ENCODE measurements at regions not wholly inside any gene's neighbourhood (a gene's known extent, or its start where the extent isn't known, plus 50 kb on each side); places are given as distances from the start of the nearest gene placed in this dataset.

DNA sequence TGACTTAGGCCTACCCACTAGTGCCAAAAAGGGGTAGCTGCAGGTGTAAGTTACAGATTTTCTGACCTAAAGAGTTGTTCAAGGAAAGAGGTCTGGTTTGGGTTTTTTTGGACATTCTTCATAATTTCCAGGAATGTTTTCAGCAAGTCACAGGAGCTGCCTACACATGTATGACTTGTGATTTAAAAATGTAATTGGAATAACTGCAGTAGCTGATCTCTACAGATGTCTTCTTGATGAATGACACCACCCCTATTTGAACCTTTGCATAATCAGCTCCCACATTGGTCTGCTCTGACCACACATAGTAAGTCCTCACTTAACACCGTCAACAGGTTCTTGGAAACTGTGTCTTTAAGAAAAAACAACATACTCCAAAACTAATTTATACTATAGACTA lies 481.4 kb downstream of the RASEF start:
- DNase-seq (ENCODE audit: low spot score): no peak
- TF ChIP-seq, protein P1, sequence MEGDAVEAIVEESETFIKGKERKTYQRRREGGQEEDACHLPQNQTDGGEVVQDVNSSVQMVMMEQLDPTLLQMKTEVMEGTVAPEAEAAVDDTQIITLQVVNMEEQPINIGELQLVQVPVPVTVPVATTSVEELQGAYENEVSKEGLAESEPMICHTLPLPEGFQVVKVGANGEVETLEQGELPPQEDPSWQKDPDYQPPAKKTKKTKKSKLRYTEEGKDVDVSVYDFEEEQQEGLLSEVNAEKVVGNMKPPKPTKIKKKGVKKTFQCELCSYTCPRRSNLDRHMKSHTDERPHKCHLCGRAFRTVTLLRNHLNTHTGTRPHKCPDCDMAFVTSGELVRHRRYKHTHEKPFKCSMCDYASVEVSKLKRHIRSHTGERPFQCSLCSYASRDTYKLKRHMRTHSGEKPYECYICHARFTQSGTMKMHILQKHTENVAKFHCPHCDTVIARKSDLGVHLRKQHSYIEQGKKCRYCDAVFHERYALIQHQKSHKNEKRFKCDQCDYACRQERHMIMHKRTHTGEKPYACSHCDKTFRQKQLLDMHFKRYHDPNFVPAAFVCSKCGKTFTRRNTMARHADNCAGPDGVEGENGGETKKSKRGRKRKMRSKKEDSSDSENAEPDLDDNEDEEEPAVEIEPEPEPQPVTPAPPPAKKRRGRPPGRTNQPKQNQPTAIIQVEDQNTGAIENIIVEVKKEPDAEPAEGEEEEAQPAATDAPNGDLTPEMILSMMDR (IDR thresholded peaks at IDR 0.05; ENCODE audit: extremely low read depth, missing control alignments): no peak

DNA sequence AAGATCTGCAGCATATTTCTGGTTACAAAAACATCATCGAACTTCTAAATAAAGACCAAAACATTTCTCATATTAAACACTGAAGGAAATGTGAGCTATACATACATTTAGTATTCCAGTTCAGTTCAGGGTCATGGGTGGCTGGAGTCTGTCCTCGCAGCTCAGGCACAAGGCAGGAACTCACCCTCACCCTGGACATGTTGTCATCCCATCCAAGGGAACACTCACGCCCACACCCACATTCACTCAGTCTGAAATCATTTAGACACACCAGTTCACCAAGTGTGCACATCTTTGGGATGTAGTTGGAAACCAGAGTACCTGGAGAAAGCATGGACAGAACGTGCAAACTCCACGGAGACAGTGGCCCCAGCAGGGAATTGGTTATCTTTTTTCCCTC lies 481.0 kb downstream of the RASEF start:
- TF ChIP-seq, protein P1 (IDR thresholded peaks at IDR 0.05; ENCODE audit: extremely low read depth, missing control alignments): no peak
- DNase-seq (ENCODE audit: low spot score): no peak

DNA sequence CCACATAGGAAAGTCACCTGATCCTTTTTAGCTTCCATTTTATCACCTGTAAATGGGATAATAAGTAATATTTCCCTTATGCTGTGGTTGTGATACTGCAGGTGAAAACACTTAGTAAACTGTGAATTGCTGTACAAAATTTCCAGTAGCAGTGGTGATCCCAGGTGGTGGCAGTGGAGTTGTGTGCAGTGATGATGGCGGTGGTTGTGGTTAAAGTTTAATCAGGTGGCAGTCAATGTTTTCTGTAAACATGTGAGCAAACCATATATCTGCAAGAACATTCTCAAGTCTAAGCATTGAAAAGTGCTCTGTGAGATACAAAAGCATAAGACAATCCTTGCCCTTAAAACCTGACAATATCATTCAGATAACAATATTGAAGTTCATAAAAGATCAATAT lies 480.2 kb downstream of the RASEF start:
- no peak for DNase-seq (ENCODE audit: low spot score)
- TF ChIP-seq, protein P1 (IDR thresholded peaks at IDR 0.05; ENCODE audit: extremely low read depth, missing control alignments): no peak

DNA sequence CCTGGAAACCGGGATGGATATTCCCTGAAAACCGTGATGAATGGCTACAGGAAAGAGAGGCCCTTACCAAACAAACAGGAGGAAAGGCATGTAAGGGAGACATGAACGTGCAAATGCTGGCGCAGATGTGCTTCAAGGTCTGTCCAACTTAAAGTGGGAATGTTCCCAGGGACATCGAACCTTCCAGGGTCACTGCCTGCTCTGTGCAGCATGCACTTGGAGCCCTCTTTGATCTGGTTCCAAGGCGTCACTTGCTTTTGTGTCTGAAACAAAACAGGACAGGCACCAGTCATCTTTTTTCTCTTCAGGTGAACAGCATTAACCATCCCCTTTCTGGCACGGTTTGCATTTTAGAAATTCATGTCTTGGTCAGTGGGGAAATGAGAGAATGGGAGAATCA lies 479.4 kb downstream of the RASEF start:
- no peak for DNase-seq (ENCODE audit: low spot score)
- TF ChIP-seq, protein P1 (IDR thresholded peaks at IDR 0.05; ENCODE audit: extremely low read depth, missing control alignments): no peak

DNA sequence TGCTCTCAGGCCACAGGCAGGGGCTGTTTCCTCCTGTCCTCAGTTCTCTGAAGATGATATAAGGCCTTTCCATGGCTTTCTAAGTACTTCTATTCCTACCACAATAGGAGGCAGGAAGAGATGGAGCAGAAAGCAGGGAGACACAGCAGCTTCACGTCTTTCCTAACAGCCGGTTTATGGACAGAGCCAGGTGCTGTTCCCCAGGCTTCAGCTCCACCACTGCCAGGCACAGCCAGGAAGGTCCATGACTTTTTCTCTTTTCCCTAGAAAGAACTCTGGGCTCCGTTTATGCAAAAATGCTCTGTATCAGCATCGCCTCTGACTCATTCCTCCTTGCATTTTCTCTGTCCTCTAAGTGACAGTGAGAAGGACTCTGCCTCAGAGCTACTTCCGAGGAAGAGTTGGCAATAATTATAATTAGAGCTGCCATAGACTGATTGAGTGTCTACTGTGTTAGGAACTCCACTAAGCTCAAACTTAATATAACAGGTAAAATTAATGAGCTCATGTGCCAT lies 478.5 kb downstream of the RASEF start:
- DNase-seq (ENCODE audit: low spot score): no peak
- TF ChIP-seq, protein P1 (IDR thresholded peaks at IDR 0.05; ENCODE audit: extremely low read depth, missing control alignments): no peak

DNA sequence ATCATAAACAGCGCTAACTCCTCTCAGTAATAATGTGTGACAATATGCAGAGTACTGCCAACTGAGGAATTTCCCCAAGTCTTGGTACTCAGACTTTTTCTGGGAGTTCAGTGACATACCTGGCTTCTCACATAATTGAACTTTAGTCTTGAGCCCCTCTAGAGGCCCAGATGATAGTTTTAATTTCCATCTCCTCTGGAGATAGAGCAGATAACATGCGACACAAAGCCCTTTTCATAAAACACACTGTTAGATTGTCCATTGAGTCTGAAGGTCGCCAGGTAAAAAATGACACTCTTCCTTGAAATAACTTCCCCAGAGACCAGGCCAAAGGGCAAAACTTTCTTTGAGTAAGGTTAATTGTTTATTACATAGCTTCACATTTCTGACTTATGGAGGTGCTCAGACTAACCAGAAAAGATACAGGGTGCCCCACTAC lies 476.0 kb downstream of the RASEF start:
- no peak for DNase-seq (ENCODE audit: low spot score)
- TF ChIP-seq, protein P1 (IDR thresholded peaks at IDR 0.05; ENCODE audit: extremely low read depth, missing control alignments): no peak

DNA sequence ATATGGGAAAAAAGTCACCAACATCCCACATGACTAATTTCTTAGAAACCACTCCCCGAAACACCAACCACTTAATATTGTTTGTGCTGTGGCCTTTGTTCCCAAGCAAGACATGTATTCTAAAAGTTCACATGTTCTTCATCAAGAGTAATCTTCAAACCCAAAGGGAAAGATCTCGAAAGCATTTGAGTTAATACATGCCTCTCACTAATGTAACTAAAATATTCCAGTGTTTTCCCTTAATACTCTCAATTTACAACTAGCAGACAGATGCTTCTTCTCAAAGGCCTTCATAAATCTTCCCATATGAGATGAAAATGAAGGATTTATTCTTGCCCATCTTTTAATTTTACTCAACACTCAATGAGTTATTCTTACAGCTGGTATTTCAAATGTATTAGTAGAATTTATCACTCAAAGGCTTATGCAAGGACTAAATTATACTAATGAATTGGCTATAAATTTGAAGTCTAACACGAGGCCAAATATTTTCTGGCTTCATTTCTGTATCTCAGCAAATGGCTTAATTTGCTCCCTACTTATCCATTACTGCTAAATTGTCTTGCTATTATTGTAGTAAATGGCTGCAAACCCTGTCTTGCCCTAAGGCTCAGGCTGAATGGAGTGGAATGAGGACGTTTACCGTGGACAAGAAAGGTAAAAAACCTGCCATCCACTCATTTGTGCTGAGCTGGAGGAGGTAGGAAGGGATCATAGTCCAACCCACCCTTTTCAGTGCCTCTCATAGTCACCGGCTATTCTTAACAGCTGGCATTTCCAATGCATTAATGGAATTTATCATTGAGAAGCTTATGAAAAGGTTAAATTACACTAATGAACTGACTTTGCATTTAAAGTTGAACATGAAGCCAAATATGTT lies 474.4 kb downstream of the RASEF start:
- TF ChIP-seq, protein P1 (IDR thresholded peaks at IDR 0.05; ENCODE audit: extremely low read depth, missing control alignments): no peak
- DNase-seq (ENCODE audit: low spot score): no peak

Measured in GM20000 (cell line).